ENCODE measurements at regions not wholly inside any gene's neighbourhood (a gene's known extent, or its start where the extent isn't known, plus 50 kb on each side); places are given as distances from the start of the nearest gene placed in this dataset.

- no peak for DNase-seq (ENCODE audit: low read depth)
- TF ChIP-seq CTCF (IDR thresholded peaks at IDR 0.05; ENCODE audit: low read length, missing control alignments), result no peak
- H3K4me3 ChIP-seq (replicated peaks; ENCODE audit: low read depth, low read length), result no peak overlapping the region
Measured at GRCh38 chr3:127100459-127101410, 92.2 kb upstream of the PRR23E start.

GRCh38 chr3:127101411-127102187 is 91.3 kb upstream of the PRR23E start:
- DNase-seq (ENCODE audit: low read depth), result no peak
- no peak for TF ChIP-seq CTCF (IDR thresholded peaks at IDR 0.05; ENCODE audit: low read length, missing control alignments)

GRCh38 chr3:127102188-127102520 is 90.8 kb upstream of the PRR23E start:
- no peak for TF ChIP-seq CTCF (IDR thresholded peaks at IDR 0.05; ENCODE audit: low read length, missing control alignments)
- no peak overlapping the region for H3K4me3 ChIP-seq (replicated peaks; ENCODE audit: low read depth, low read length)
- DNase-seq (ENCODE audit: low read depth), result no peak

More at GRCh38 chr3:127101411-127102187, 91.3 kb upstream of the PRR23E start:
- no peak overlapping the region for H3K4me3 ChIP-seq (replicated peaks; ENCODE audit: low read depth, low read length)

- no peak for DNase-seq (ENCODE audit: low read depth)
- H3K4me3 ChIP-seq (replicated peaks; ENCODE audit: low read depth, low read length), result no peak overlapping the region
- TF ChIP-seq CTCF (IDR thresholded peaks at IDR 0.05; ENCODE audit: low read length, missing control alignments), result no peak
Measured at GRCh38 chr3:127102587-127102986, 90.3 kb upstream of the PRR23E start.

GRCh38 chr3:127103080-127103479 is 89.9 kb upstream of the PRR23E start:
- no peak overlapping the region for H3K4me3 ChIP-seq (replicated peaks; ENCODE audit: low read depth, low read length)
- no peak for DNase-seq (ENCODE audit: low read depth)
- no peak for TF ChIP-seq CTCF (IDR thresholded peaks at IDR 0.05; ENCODE audit: low read length, missing control alignments)

- H3K4me3 ChIP-seq (replicated peaks; ENCODE audit: low read depth, low read length), result no peak overlapping the region
- DNase-seq (ENCODE audit: low read depth), result no peak
- no peak for TF ChIP-seq CTCF (IDR thresholded peaks at IDR 0.05; ENCODE audit: low read length, missing control alignments)
Measured at GRCh38 chr3:127104586-127104985, 88.3 kb upstream of the PRR23E start.

Measured in fibroblast of pulmonary artery (primary cell).